ENCODE measurements at regions not wholly inside any gene's neighbourhood (a gene's known extent, or its start where the extent isn't known, plus 50 kb on each side); places are given as distances from the start of the nearest gene placed in this dataset.

GRCh38 chr6:56377295-56377694, 129.9 kb upstream of the COL21A1 start:
- H3K9me3 ChIP-seq: no peaks in the 10 kb centered on the region
- H3K27ac ChIP-seq: no peak overlapping the region
- intact Hi-C loops (cut with DNase I): no loop called here
- H3K4me1 ChIP-seq: peaks cover 4 to 46% (median 15%) of the 10 kb centered on the region in 3 donors
- H3K27me3 ChIP-seq: no peaks in the 10 kb centered on the region
- TF ChIP-seq CTCF (IDR thresholded peaks at IDR 0.05): no peak
- no peak for TF ChIP-seq POLR2A (IDR thresholded peaks at IDR 0.05)
- H3K4me3 ChIP-seq: no peak overlapping the region
- WGBS, 2 donors: 67 to 100% methylated on average over 1 to 2 of the region's 2 CpGs
- no peaks in the 10 kb centered on the region for H3K36me3 ChIP-seq
- DNase-seq: no peak

DNA sequence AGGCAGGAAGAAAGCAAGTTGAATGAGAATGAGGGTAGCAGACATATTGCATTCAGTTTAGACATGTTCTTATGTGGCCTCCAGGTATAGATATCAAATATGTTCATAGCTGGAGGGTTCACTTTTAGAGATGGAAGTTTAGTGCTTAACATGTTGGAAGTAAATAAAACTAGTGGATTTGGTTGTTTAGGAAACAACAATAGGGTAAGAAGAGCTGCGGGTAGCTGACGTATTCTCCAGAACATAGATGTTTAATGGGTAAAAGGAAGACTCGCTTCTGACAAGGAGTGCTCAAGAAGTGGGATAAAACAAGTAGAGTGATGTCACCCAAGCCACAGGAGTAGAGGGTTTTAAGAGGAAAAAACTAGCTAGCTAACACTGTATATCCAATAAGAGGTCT, 128.4 kb upstream of the COL21A1 start:
- Histone ChIP-seq H3K4me1 (peaks cover 4 to 51% (median 29%) of the 10 kb centered on the region in 3 donors), H3K27me3 (no peaks in the 10 kb centered on the region), H3K4me3 (no peak overlapping the region), H3K9me3 (no peaks in the 10 kb centered on the region), H3K36me3 (no peaks in the 10 kb centered on the region), H3K27ac (peak overlapping the region; percentile 23 to 90 (median 88))
- no peak for DNase-seq
- 77 to 90% methylated on average over 3 of the region's 3 CpGs for WGBS, 2 donors
- no peak for TF ChIP-seq CTCF (IDR thresholded peaks at IDR 0.05)
- TF ChIP-seq POLR2A (IDR thresholded peaks at IDR 0.05): no peak
- intact Hi-C loops (cut with DNase I): no loop called here

DNA sequence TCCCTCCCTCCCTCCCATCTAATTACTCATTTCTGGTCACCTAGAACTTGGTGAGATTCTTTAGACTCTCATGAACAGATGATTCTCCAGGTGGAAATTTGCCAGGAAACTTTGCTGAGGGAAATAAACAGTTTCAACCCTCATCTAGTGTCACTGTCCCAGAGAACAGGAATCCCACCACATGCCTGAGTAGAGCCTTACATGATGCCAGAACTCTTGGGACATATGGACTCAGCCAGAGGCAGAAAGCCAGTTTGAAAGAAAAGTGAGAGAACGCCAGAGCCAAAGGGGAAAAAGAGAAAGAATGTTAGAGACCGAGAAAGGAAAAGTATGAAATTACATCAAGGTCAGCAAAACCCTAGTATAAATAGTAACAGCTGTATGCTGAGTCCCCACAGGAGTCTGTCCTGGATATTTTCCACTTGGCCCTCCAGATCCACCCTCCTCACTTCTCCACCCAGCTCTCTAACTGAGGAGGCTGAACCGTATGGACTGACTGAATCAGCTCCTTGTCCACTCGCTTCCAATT, 127.5 kb upstream of the COL21A1 start:
- Histone ChIP-seq H3K27me3 (no peaks in the 10 kb centered on the region), H3K9me3 (no peaks in the 10 kb centered on the region), H3K36me3 (no peaks in the 10 kb centered on the region), H3K27ac (peak overlapping the region; percentile 23 to 90 (median 88)), H3K4me3 (peak overlapping the region in 1 of 4 donors; percentile 28), H3K4me1 (peaks cover 8 to 60% (median 29%) of the 10 kb centered on the region in 3 donors)
- TF ChIP-seq CTCF (IDR thresholded peaks at IDR 0.05): no peak
- intact Hi-C loops (cut with DNase I): no loop called here
- no peak for DNase-seq
- whole genome bisulfite sequencing, 2 donors: 60 to 70% methylated on average over 4 of the region's 4 CpGs

DNA sequence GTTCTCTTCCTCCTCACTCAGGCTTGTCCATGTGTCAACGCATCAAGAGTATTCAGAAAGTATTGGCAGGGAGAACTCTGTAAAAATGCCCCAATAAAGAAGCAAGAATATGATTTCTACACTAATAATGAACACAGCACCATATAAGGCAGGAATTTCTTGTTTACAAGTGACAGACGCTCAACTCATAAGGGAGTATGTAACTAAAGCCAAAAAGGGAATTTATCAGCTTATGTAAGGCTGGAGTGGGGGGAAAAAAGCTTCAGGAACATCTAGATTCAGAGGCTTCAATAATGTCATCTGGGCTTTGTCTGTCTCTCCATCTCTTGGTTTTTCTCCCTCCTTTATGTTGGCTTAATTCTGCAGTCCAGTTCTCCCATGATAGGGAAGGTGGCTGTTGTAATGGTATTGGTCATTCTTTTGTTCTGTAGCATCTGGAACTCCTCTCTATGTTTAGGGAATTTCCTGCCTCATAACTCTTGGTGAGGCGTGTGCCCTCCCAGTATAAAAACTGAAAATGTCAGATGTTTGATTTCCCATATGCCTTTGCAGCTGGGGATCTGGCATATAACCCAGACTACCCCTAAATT, 125.1 kb upstream of the COL21A1 start:
- intact Hi-C loops (cut with DNase I): no loop called here
- 69 to 75% methylated on average over 3 of the region's 3 CpGs for WGBS, 2 donors
- Histone ChIP-seq H3K36me3 (no peaks in the 10 kb centered on the region), H3K9me3 (no peaks in the 10 kb centered on the region), H3K4me3 (no peak overlapping the region), H3K27ac (peak overlapping the region; percentile 59 to 90 (median 86)), H3K27me3 (no peaks in the 10 kb centered on the region), H3K4me1 (peaks cover 4 to 50% (median 22%) of the 10 kb centered on the region in 3 donors)
- DNase-seq: no peak
- no peak for TF ChIP-seq POLR2A (IDR thresholded peaks at IDR 0.05)
- TF ChIP-seq CTCF (IDR thresholded peaks at IDR 0.05): no peak

GRCh38 chr6:56370561-56371211, 123.3 kb upstream of the COL21A1 start:
- intact Hi-C loops (cut with DNase I): no loop called here
- TF ChIP-seq POLR2A (IDR thresholded peaks at IDR 0.05) (no peak), CTCF (IDR thresholded peaks at IDR 0.05) (no peak)
- DNase-seq: no peak
- Histone ChIP-seq H3K27me3 (no peaks in the 10 kb centered on the region), H3K36me3 (no peaks in the 10 kb centered on the region), H3K27ac (peak overlapping the region; percentile 67 to 92 (median 88)), H3K4me3 (peak overlapping the region in 1 of 4 donors; percentile 42), H3K4me1 (peaks cover 4 to 51% (median 29%) of the 10 kb centered on the region in 3 donors), H3K9me3 (no peaks in the 10 kb centered on the region)
- 4 to 32% methylated on average over 2 of the region's 2 CpGs for WGBS, 2 donors
